Activated CD8-positive, alpha-beta memory T cell treated with anti-CD3 and anti-CD28 coated beads, Interleukin-2, amount 50 U/mL, for 48 hours (primary cell): ENCODE measurements at regions not wholly inside any gene's neighbourhood (a gene's known extent, or its start where the extent isn't known, plus 50 kb on each side); places are given as distances from the start of the nearest gene placed in this dataset.
A peak's percentile ranks its signal among the peaks of the same experiment; 100 is the strongest.

Source experiments
- DNase-seq: peaks from one replicate; pipeline ENCODE4 v3.0.0-alpha.2; 2020

DNA sequence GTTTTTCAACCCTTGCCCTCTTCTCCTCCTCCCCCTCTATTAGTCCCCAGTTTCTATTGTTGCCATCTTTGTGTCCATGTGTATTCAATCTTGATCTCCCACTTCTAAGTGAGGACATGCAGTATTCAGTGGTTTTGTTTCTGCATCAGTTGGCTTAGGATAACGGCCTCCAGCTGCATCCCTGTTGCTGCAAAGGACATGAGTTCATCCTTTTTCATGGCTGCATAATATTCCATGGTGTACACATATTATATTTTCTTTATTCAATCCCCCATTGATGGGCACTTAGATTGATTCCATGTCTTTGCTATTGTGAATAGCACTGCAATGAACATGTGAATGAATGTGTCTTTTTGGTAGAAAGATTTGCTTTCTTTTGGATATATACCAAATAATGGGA, 190.4 kb upstream of the LYZL1 start:
- no peak for DNase-seq

DNA sequence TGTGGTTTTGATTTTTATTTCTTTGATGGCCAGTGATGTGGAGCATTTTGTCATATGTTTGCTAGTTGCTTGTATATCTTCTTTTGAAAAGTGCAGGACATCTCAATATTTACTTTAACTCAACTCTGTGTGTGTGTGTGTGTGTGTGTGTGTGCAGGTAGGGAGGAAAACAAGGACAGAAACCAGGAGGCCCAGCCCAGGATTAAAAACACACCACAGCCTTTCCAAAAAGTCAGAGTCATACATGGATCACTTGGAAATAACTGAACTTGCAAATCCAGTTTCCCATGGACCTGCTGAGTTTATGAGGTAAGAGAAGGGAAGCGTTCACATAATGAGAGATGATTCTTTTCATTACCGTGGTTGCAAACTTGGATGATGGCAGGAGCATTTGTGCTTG, 189.9 kb upstream of the LYZL1 start:
- DNase-seq, result no peak

DNA sequence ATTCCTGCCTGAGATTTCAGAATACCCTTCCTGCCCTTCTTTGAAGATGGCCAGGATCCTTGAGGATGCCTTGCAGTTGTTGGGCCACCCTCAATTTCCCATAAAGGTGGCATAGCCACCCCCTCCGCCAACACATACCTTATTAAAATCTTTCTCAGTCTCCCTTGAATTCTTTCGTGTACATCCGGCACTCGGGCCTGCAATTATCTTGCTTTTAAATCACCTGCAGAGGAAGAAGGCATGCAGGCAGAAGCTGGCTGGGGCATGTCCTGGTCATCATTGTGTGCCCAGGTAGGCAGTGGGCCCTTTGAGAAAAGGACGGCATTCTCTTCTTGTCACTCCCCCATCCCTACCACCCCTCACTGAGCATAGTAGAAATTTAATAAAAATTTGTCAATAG, 189.5 kb upstream of the LYZL1 start:
- DNase-seq, result no peak

DNA sequence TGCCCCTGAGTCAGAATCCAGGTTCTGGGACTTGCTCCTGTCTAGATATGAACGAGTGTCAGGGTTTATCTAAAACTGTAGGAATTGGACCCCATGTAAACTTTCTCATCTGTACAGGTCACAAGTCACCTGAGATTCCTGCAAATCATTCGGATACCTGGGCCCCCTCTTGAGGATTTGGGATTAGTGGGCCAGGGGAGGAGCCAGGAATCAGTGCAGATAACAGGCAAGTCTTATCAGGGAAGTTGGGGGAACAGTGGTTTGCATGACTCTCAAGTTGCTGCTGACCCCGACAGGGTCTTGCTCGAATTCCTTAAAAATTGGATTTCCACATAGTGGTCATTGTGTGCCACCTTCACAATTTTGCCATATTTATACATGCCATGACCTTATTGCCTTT, 188.4 kb upstream of the LYZL1 start:
- no peak for DNase-seq

DNA sequence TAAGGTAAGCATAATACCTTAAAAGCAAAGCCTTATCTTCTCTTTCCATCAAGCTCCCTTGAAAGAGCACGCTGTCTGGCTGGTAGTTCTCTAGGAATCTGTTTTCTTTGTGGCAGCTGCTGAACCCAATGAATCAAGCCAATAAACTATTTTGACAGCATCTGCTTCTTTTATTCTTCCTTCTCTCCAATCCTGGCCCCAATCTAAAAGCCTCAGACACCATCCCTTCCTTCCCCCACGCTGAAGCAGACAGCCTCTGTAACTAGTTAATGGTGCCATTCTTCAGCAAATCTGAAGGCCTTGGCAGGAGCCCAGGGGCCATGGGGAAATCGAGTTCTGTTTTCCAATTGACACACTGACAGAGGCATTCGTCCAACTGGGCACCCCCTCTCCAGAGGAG, 186.6 kb upstream of the LYZL1 start:
- no peak for DNase-seq

DNA sequence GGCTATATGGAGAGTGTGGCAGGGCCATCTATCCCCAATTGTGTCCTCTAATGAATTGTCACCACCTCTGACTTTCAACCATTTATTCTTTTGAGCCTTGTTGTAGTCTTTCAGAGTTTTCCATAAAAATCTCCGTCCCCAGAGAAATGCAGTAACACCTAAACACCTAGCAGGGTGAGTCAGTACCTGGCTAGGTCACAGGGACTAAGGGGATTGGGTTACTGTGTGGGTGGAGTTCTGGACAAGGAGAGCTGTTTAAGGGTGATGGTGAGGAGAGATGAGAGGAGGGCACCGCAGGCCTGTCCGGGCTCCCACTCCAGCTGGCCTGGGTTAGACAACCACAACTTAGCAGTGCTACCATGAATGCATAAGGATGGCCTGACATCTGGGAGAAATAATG, 186.2 kb upstream of the LYZL1 start:
- no peak for DNase-seq

DNA sequence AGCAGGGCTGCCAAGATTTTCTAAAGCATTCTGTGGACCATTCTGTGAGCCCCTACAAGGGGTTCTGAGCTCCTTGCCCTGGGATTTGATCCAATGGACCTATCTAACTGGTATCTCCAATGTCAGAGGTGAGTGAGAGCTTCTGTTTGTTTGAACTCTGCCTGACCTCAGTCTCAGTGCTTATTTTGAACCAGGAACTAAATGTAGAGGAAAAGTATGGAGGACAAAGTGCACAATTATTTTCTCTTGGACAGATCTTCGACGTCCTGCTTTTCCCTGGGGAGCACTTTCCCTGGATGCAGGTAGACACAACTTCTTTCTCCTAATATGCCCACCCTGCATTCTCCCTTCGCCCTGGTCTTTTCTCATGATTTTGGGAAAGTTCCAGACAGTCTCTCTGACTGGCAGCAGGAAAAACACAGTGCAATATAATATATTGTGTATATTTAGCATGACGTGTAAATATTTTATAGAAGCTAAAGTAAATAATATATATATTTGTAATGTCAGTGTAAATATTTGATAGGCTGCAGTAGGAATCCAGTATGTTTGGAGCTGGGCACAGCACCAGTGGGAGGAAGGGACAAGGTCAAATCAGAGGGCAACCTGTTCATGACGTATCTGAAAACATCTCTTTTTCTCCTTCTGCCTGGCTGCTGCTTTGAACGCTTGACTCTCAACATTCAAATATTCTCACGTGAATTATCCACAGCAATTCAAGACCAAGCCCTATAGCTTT, 184.0 kb upstream of the LYZL1 start:
- DNase-seq, result no peak

DNA sequence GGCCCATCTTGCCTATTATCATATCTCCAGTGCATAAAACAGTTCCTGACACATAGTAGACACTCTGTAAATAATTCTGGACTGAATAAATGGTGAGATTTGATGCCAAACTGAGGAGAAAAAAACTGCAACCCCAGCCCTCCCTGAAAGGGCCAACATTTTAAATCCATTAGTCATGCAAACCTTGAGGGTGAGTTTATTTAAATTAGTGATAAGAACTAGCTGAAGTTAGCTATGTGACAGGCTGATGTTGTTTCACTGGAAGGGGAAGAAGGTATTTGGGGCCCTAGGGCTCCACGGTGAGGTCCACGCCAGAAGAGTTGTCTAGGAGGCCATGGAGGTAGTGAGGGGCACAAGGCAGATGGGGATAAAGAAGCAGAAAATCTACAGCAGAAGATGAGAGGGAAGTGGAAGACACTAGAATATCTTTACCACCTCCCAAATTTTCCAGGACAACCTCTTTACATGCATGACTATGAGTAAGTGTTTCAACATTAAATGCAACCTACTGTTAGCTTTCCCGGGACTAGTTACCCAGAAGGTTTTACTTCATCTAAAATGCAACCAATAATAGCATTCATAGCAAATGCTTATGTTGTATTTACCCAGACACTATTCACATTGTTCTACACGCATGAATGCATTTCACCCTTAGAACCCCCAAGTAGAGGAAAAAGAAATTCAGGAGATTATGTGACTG, 183.2 kb upstream of the LYZL1 start:
- no peak for DNase-seq

DNA sequence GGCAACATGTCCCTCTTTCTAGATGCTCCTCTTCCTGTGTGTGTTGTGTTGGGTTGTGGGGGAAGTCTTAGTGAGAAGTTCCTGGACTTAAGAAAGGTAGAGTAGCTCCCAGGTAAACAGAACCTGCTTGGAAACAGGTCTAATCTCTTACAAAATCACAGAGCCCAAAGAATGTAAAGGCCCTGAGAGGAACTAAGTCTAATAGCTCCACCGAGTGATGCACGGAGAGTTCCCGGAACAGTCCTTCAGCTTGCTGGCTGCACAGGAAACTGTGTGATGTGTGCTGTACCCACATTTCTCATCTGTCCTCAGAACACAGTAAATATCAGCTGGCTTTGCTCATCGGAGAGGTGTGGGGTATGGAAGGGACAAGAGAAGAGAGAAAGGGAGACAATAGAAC, 182.6 kb upstream of the LYZL1 start:
- DNase-seq, result no peak

DNA sequence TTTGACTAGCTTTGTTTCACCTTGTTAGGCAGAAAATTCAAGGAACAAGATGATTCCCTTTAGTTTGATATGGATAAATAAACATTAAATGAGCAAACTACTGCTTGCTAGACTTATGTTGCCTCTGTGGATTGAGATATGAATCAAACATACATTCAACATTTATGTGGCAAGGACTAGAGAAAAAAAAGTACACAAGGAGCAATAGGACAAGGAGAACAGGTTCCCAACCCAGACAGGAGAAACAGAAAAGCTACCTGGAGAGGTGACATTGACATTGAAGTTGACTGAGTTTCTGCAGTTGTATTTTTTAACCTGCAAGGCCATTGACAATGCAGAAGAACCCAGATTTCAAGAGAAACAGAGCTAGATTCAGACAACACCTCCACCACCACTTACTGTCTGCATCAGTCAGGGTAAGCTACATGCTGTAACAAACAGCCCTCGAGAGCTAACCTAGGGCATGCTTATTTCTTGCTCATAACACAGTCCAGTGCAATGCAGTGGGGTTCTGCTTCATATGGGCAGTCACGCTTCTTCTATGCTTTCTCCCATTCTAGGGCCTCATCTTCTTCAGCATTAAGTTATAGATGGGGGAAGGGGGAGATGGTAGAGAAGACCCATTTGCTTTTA, 180.9 kb upstream of the LYZL1 start:
- no peak for DNase-seq

DNA sequence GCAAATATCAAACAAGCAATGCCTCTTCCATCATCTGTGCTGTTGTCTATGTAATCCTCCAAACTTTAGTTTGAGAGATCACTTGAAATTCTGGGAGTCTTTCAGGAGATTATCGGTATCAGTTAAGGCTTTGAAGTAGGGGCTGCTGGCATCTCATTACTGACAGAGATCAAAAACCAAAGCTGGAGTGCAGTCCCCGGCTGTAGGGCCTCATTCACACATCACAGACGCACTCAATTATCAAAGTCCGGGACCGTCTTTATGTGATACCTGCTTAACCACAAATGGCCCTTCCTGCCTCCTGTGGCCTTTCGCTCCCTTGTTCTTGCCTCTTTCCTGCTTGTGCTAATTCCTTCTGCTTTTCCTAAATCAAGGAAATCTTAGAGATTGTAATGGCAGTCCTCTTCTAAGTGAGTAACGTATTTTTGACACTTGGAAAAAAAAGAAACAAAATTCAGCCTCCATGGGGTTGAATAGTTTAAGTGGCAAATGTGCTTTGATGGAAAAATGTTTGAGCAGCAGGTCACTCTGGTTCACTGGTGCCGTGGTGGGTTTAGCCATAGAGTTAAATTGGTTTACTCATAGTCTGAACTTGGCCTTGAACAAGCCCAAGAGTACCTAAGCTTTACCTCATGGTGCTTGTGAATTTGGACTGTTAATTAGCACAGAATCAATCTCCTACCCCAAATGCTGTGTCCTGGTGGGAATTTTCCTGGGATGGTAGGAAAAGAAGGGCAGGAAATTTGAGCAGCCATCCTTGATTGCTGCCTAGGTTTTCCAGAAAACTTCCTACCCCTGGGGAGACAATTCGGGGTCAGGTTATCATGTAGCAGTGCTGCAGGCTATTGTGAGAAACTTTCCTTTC, 178.9 kb upstream of the LYZL1 start:
- DNase-seq, result no peak

DNA sequence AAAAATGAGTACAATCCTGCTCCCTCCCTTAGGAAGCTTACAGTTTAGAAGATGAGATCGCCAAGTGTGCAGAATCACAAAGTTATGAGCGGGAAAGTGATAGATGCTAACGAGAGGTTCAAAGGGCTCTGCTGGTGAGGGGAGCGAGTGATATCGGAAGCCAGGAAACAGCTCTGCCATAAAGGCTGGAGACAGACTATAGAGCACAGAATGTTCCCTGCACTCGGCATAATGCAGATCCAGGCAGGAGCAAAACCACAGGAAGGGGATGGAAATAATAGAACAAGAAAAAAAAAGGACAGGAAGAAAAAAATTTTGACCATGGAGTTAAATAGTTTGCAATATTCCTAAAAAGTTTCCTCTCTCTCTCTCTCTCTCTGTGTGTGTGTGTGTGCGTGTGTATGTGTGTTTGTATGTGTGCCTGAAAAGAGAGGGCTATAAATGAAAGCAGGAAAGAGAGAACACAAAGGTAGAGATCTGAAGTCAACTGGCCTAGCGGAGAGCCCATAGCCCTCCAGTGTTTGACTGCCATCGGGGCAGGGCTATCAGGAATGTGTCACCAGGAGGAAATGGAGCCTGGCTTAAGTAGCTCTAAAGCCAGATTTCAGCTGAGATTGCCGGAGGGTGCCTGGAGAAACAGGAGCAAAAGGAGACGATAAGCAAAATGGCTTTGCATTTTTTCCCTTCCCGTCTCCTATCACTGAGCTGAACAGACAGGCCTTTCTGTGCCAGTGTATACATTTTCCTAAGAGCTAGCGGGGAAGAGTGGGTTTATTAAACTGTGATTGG, 175.8 kb upstream of the LYZL1 start:
- DNase-seq, result no peak

DNA sequence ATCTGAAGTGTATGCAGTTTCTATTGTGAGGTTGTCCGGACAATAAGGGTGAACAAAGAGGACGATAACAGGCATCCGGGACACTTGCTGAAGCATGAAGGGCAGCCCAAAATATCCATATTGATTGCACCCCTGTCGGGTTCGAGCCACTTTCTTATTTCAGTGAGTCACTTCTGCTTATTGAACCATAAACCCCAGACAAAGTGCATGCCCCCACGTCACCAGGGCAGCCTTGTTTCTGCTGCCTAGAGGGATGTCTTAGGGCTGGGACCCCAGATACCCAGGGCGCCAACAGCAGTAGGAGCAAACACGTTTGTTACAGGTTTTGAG, 175.3 kb upstream of the LYZL1 start:
- no peak for DNase-seq

DNA sequence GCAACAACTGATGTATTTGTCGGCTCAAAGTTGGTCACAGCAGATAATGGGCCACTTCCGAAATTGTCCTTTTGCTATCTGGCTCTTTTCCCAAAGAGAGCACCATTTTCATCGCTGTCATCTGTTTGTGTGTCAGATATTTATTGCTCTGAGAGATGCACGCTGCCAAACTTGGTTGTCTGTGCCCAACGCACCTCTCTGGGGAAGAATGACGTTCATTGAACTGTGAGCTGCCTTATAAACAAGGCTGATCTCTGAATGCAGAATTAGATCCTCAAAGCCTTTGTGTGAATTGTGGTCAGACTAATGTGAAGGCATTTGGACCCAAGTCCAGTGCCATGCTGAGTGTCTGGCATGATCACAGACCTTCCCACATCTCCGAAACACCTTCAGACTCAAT, 174.7 kb upstream of the LYZL1 start:
- no peak for DNase-seq

DNA sequence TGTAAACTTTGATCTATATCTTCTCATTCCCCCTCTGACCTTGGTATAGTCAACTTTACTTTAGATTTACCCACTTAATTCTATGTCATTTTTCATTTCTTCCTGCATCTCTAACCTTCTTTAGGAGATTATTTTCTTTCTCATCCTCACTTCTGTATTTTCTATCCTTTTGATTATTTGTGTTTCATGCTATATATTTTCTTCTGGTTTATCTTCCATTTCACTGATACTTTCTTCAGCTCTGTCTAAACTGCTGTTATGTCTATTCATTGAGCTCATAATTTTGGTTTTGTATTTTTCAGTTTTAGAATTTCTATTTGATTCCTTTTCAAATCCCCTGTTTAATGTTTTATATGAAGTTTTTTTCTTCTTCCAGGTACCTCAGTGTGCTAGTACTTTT, 171.1 kb upstream of the LYZL1 start:
- DNase-seq, result no peak

DNA sequence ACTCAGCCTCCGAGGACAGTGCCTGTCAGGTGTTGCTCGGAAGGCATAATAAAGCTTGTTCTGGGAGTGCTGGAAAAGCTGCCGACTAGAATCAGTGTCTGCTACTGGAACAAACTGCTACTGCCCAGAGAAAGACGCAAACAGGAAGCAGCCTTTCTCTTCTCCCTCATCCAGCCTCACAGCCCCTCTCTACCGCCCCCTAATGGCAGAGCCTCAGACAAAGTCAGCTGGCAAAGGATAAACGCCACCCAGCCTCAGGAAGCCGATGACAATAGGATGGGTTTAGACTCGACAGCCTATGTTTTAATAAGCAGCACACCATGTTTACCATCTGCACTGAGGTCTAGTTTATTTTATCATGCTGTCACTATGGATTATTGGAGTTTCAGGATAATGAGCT, 169.5 kb upstream of the LYZL1 start:
- peak; percentile 51 for DNase-seq

DNA sequence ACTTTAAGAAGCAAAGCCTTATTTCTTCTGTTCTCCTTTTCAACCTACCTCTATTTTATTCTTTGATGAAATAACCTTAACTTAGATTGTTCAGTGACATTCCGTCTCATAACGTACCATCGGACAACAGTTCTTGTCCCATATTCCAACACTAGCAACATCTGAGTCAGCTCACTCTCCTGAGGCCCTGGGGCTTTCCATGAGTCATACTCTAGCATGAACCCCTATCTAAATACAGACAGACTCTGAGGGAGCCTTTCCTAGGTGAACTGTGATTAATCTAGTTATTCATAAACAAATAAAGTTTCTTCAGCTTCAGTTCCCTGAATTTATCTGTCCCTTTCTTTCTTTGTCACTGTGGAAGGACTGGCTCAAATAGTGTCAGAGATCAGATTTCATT, 168.7 kb upstream of the LYZL1 start:
- no peak for DNase-seq

DNA sequence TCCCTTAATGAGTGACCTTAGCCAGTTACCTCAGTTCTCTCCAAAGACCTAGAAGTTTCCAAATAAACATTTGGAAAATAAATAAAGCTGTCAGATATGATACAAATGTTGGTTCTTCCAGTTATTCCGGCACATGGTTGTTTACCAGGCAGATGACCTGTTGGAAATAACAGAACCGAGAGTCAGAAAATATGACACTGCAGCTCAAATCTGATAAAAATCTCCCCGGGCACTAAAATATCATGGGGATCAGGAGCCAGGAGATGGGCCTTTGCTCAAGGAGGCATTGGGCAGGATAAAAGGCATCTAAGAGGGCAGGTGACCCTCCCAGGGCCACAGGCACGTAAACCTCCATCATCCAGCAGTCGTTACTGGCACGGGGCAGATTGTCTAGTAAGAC, 164.0 kb upstream of the LYZL1 start:
- no peak for DNase-seq

DNA sequence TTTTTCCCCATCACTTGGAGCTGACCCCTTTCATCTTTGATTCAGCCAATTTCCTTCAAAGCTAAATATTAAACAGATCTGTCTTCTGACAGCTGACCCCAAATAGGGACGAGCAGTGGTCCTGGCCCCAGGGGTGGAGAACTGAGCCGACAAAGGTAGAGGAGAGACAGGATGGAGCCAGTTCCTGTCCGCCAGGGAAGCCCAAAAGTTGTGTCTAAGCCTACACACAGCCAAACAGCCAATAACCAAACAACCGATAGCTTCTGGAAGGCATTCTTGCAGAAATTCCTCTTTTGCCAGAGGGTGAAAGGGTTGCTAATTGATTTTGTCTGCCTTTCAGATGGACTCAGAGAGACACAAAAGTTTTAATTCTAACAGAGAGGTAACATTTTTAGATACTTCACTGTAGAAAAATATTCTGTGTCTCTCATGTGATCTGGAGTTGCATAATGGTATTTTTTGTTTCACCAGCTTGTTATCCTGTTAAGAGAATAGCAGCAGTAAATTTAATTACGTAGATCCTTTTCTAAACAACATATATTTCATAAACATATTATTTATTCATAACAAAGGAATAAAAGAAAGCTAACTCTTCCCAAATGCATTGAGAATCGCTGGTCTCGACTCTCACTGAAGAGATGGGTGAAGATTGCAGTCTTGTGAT, 161.7 kb upstream of the LYZL1 start:
- DNase-seq, result no peak

DNA sequence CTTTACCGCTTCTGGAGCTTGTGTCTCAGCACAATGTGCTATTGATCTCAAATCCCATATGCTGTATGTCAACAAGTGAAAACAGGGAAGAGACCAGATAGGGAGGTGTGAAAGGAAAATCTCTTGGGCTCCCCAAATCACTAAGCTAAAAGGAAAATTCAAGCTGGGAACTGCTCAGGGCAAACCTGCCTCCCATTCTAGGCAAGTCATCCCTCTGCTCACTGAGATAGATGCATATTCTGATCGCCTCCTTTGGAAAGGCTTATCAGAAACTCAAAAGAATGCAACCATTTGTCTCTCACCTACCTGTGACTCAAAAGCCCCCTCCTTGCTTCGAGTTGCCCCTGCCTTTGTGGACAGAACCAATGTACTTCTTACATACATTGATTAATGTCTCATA, 161.1 kb upstream of the LYZL1 start:
- no peak for DNase-seq

DNA sequence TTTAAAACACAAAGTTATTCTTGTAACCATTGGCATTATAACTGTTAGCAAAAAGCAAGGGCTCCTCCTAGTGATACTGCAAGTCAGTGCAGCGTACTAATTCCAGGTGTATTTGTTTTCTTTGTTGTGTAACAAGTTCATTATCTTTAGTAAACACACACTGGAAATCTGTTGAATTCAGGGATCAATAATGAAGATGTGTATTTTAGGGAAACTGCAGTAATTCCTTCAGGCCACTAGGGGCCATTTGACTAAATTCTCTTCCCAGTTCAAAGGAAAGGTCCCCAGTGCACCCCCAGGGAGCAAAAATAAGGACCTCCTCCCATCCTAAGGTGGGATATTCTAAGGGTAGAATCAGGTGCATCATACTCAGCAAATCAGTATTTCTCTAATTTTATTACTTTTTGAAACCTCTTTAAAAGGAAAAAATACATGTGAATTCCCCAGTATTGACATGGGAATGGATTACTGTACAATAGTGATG, 158.6 kb upstream of the LYZL1 start:
- DNase-seq, result no peak

DNA sequence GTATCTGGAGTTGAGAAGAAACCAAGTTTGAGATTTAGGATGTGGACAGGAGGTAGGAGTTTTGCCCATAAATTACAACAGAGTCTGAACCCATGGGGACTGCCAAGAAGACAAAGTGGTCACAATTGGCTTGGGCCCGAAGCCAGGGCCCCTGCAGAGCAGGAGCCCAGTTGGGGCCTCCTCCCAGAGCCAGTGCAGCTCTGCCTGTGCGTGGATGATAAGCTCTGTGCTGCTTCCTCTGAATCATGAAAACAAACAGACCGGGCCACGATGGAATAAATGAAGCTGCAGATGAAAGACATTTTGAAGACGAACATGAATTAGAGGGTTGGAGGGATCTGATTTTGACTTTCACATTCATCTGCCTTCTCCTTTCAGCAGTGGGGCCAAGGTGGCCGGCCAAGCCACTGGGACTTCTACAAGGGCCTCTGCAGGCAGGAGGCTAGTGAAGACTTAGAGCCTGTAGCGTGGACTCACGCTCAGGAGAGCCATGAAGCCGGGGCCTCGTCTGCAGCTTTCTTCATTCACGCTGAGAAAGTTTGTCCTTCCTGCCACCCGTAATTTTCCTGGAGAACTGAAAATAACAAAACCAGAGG, 156.8 kb upstream of the LYZL1 start:
- DNase-seq, result no peak
